GM12875 (cell line): ENCODE measurements at regions not wholly inside any gene's neighbourhood (a gene's known extent, or its start where the extent isn't known, plus 50 kb on each side); places are given as distances from the start of the nearest gene placed in this dataset.

Source experiments
- H3K4me3 ChIP-seq: one replicate; pipeline ENCODE4 v1.5.1; 2011; ENCODE audit warnings: low read depth, low read length, control low read depth
- TF ChIP-seq, protein P1 (sequence below): IDR thresholded peaks from 2 replicates; pipeline ENCODE4 v1.5.1; 2011; ENCODE audit warnings: low read depth, mild to moderate bottlenecking, control low read depth, inconsistent platforms, low read length, moderate library complexity, borderline replicate concordance; ENCODE audit not compliant: insufficient read depth

GRCh38 chr13:90108547-90108946 lies 1238.9 kb upstream of the MIR17HG start:
- TF ChIP-seq, protein P1, sequence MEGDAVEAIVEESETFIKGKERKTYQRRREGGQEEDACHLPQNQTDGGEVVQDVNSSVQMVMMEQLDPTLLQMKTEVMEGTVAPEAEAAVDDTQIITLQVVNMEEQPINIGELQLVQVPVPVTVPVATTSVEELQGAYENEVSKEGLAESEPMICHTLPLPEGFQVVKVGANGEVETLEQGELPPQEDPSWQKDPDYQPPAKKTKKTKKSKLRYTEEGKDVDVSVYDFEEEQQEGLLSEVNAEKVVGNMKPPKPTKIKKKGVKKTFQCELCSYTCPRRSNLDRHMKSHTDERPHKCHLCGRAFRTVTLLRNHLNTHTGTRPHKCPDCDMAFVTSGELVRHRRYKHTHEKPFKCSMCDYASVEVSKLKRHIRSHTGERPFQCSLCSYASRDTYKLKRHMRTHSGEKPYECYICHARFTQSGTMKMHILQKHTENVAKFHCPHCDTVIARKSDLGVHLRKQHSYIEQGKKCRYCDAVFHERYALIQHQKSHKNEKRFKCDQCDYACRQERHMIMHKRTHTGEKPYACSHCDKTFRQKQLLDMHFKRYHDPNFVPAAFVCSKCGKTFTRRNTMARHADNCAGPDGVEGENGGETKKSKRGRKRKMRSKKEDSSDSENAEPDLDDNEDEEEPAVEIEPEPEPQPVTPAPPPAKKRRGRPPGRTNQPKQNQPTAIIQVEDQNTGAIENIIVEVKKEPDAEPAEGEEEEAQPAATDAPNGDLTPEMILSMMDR: no peak
- no peak overlapping the region for H3K4me3 ChIP-seq

- H3K4me3 ChIP-seq: no peak overlapping the region
- TF ChIP-seq, protein P1: no peak
Measured at GRCh38 chr13:90116121-90116520, 1231.4 kb upstream of the MIR17HG start.

GRCh38 chr13:90118467-90119071 lies 1228.9 kb upstream of the MIR17HG start:
- H3K4me3 ChIP-seq: no peak overlapping the region
- TF ChIP-seq, protein P1: no peak

DNA sequence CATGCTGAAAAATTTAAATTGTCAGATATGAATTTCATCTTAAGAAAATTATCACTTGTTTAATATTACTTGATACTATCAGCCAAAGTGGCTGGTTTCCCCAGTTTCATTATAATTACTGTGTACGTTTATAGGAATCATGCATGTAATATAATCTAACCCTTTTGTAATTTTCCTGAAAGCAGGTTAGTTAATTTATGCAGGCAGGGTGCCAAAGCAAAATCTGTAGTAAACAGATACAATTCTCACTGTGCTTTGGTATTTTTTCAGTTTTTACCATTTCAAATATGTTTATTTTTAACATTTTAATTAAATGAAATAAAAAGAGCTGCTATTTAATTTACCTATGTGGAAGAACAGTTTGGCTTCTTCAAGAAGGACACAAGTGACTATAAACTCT lies 1227.5 kb upstream of the MIR17HG start:
- no peak overlapping the region for H3K4me3 ChIP-seq
- TF ChIP-seq, protein P1: no peak

DNA sequence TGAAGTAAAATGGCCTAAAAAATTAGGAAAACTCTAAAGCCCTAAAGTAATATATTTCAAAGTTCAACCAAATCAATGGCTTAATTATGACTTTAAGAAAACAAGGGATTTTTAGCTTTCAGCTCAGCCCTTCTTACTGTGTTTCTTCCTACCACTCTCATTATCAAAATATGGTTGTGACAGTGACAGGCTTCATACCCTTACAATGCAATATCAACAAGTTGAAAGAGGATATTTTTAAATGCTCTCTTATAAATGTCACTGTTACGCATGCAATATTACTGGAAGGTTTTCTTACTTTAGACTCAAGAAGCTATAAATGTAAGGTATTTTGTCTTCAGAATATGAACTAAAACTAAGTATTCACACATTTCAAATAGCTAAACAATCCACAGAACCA lies 1225.7 kb upstream of the MIR17HG start:
- no peak overlapping the region for H3K4me3 ChIP-seq
- TF ChIP-seq, protein P1: no peak

GRCh38 chr13:90122531-90122930 lies 1225.0 kb upstream of the MIR17HG start:
- TF ChIP-seq, protein P1: no peak

DNA sequence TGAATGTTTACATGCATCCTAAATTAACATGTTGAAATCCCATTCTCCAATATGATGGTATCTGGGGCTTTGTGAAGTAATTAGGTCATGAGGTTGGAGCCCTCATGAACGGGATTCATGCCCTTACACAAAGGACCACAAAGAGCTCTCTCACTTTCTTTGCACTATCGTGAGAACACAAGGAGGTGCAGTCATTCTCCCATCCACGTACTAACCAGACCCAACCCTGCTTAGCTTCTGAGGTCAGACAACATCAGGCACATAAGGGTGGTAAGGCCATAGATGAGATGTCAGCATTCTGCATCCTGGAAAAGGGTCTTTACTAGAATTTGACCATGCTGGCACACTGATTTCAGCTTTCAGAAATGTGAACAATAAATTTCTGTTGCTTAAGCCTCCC lies 1211.9 kb upstream of the MIR17HG start:
- no peak overlapping the region for H3K4me3 ChIP-seq
- TF ChIP-seq, protein P1: no peak

More at GRCh38 chr13:90122531-90122930, 1225.0 kb upstream of the MIR17HG start:
- no peak overlapping the region for H3K4me3 ChIP-seq
